Epithelial cell of proximal tubule (primary cell): ENCODE measurements at regions not wholly inside any gene's neighbourhood (a gene's known extent, or its start where the extent isn't known, plus 50 kb on each side); places are given as distances from the start of the nearest gene placed in this dataset.

Experiments
- DNase-seq: peaks from one replicate; pipeline ENCODE4 v3.0.0-alpha.2; 2011; ENCODE audit warnings: low read depth
- H3K4me3 ChIP-seq: 2 replicates; pipeline ENCODE4 v1.5.1; 2011; ENCODE audit warnings: low read depth, mild to moderate bottlenecking, low read length
- CTCF ChIP-seq: conservative IDR thresholded peaks from 2 replicates; pipeline ENCODE4 v1.5.1; 2012; ENCODE audit warnings: low read depth, mild to moderate bottlenecking, low read length

- DNase-seq = no peak
- no peak for TF ChIP-seq CTCF
- H3K4me3 ChIP-seq = no peak overlapping the region
Measured at GRCh38 chr17:51524524-51524923, 264.2 kb downstream of the UTP18 start.

GRCh38 chr17:51526507-51526906 lies 266.2 kb downstream of the UTP18 start:
- DNase-seq = no peak
- no peak overlapping the region for H3K4me3 ChIP-seq
- no peak for TF ChIP-seq CTCF

- DNase-seq = no peak
- no peak overlapping the region for H3K4me3 ChIP-seq
- no peak for TF ChIP-seq CTCF
Measured at GRCh38 chr17:51527225-51527982, 267.1 kb downstream of the UTP18 start.

- DNase-seq = no peak
- no peak overlapping the region for H3K4me3 ChIP-seq
- no peak for TF ChIP-seq CTCF
Measured at GRCh38 chr17:51528111-51528510, 267.8 kb downstream of the UTP18 start.

GRCh38 chr17:51533219-51533618 lies 272.9 kb downstream of the UTP18 start:
- H3K4me3 ChIP-seq = no peak overlapping the region
- no peak for TF ChIP-seq CTCF
- DNase-seq = no peak

- H3K4me3 ChIP-seq = no peak overlapping the region
- TF ChIP-seq CTCF = no peak
- no peak for DNase-seq
Measured at GRCh38 chr17:51533821-51534220, 273.5 kb downstream of the UTP18 start.

- DNase-seq = no peak
- H3K4me3 ChIP-seq = no peak overlapping the region
- no peak for TF ChIP-seq CTCF
Measured at GRCh38 chr17:51536627-51537026, 276.3 kb downstream of the UTP18 start.
